ENCODE measurements at regions not wholly inside any gene's neighbourhood (a gene's known extent, or its start where the extent isn't known, plus 50 kb on each side); places are given as distances from the start of the nearest gene placed in this dataset.

DNA sequence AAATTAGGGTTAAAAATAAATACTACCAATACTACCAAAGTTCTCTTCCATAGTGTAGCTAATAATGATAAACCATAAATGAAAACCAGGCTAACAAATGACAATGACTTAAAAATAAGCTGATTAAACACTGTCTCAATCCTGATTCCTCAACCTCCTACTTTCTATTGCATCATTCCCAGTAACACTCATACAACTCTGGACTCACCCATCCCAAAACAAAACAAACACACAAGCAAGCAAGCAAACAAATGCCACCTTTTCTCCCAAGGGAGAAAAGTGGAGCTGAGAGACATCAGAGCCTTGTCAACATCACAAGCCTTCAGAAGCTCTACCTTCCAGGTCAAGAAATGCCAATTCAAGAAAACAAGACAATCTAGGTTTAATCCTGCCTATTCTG is 620.7 kb downstream of the NYAP2 start (continued):
- TF ChIP-seq, protein P1, sequence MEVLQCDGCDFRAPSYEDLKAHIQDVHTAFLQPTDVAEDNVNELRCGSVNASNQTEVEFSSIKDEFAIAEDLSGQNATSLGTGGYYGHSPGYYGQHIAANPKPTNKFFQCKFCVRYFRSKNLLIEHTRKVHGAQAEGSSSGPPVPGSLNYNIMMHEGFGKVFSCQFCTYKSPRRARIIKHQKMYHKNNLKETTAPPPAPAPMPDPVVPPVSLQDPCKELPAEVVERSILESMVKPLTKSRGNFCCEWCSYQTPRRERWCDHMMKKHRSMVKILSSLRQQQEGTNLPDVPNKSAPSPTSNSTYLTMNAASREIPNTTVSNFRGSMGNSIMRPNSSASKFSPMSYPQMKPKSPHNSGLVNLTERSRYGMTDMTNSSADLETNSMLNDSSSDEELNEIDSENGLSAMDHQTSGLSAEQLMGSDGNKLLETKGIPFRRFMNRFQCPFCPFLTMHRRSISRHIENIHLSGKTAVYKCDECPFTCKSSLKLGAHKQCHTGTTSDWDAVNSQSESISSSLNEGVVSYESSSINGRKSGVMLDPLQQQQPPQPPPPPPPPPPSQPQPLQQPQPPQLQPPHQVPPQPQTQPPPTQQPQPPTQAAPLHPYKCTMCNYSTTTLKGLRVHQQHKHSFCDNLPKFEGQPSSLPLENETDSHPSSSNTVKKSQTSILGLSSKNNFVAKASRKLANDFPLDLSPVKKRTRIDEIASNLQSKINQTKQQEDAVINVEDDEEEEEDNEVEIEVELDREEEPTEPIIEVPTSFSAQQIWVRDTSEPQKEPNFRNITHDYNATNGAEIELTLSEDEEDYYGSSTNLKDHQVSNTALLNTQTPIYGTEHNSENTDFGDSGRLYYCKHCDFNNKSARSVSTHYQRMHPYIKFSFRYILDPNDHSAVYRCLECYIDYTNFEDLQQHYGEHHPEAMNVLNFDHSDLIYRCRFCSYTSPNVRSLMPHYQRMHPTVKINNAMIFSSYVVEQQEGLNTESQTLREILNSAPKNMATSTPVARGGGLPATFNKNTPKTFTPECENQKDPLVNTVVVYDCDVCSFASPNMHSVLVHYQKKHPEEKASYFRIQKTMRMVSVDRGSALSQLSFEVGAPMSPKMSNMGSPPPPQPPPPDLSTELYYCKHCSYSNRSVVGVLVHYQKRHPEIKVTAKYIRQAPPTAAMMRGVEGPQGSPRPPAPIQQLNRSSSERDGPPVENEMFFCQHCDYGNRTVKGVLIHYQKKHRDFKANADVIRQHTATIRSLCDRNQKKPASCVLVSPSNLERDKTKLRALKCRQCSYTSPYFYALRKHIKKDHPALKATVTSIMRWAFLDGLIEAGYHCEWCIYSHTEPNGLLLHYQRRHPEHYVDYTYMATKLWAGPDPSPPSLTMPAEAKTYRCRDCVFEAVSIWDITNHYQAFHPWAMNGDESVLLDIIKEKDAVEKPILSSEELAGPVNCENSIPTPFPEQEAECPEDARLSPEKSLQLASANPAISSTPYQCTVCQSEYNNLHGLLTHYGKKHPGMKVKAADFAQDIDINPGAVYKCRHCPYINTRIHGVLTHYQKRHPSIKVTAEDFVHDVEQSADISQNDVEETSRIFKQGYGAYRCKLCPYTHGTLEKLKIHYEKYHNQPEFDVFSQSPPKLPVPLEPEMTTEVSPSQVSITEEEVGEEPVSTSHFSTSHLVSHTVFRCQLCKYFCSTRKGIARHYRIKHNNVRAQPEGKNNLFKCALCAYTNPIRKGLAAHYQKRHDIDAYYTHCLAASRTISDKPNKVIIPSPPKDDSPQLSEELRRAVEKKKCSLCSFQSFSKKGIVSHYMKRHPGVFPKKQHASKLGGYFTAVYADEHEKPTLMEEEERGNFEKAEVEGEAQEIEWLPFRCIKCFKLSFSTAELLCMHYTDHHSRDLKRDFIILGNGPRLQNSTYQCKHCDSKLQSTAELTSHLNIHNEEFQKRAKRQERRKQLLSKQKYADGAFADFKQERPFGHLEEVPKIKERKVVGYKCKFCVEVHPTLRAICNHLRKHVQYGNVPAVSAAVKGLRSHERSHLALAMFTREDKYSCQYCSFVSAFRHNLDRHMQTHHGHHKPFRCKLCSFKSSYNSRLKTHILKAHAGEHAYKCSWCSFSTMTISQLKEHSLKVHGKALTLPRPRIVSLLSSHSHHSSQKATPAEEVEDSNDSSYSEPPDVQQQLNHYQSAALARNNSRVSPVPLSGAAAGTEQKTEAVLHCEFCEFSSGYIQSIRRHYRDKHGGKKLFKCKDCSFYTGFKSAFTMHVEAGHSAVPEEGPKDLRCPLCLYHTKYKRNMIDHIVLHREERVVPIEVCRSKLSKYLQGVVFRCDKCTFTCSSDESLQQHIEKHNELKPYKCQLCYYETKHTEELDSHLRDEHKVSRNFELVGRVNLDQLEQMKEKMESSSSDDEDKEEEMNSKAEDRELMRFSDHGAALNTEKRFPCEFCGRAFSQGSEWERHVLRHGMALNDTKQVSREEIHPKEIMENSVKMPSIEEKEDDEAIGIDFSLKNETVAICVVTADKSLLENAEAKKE (CRISPR knock-in tag; IDR thresholded peaks at IDR 0.05), result no peak

DNA sequence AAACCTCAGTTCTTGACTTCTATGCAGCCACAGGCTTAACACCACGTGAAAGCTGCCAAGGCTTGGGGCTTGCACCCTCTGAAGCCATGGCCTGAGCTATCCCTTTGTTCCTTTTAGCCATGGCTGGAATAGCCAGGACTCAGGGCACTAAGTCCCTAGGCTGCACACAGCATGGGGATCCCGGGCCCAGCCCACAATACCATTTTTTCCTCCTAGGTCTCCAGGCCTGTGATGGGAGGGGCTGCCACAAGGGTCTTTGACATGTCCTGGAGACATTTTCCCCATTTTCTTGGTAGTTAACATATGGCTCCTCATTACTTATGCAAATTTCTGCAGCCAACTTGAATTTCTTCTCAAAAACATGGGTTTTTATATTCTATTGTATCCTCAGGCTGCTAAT is 619.1 kb downstream of the NYAP2 start:
- H3K4me1 ChIP-seq (ENCODE audit: insufficient read depth), result peaks cover 8% of the 10 kb centered on the region
- DNase-seq (ENCODE audit: low spot score) (no peak), ATAC-seq (no peak)
- H3K9me2 ChIP-seq (ENCODE audit: insufficient read depth), result peaks cover 14% of the 10 kb centered on the region
- H3K27ac Mint-ChIP-seq, result no peak overlapping the region
- no peaks in the 10 kb centered on the region for H3K27me3 ChIP-seq (ENCODE audit: insufficient read depth)
- peaks cover 26% of the 10 kb centered on the region for H3K9me3 Mint-ChIP-seq
- peaks cover 6% of the 10 kb centered on the region; the same call in 2 of the 3 replicates for H3K4me1 Mint-ChIP-seq
- no peak overlapping the region for H3K4me3 Mint-ChIP-seq
- no peaks in the 10 kb centered on the region; the same call in 1 of the 2 replicates for H3K36me3 ChIP-seq (ENCODE audit: insufficient read depth)
- H3K27ac ChIP-seq (ENCODE audit: low read depth), result no peak overlapping the region
- no peak overlapping the region for H2AFZ ChIP-seq
- no peaks in the 10 kb centered on the region for H4K20me1 ChIP-seq (replicated peaks; ENCODE audit: insufficient read depth)
- no peaks in the 10 kb centered on the region for H3F3A ChIP-seq (replicated peaks; ENCODE audit: low read depth)
- peaks cover 1% of the 10 kb centered on the region for H3K27me3 Mint-ChIP-seq (ENCODE audit: insufficient read depth, low read depth, poor library complexity)
- H3K4me2 ChIP-seq, result no peak overlapping the region
- no peaks in the 10 kb centered on the region for H3K79me2 ChIP-seq (replicated peaks; ENCODE audit: insufficient read depth)
- H3K4me3 ChIP-seq, result no peak overlapping the region
- H3K36me3 Mint-ChIP-seq (ENCODE audit: low read depth), result peaks cover 28% of the 10 kb centered on the region
- TF ChIP-seq NANOG (IDR thresholded peaks at IDR 0.05; ENCODE audit: borderline replicate concordance) (no peak), ZNF331 (CRISPR knock-in tag; IDR thresholded peaks at IDR 0.05; ENCODE audit: low read depth) (no peak), EZH2phosphoT487 (IDR thresholded peaks at IDR 0.05; ENCODE audit: unreplicated experiment) (no peak), CREB1 (CRISPR knock-in tag; IDR thresholded peaks at IDR 0.05; ENCODE audit: low read depth) (no peak), STAT1 (IDR thresholded peaks at IDR 0.05; ENCODE audit: unreplicated experiment) (no peak), ZNF114 (CRISPR knock-in tag; IDR thresholded peaks at IDR 0.05) (no peak)
- TF ChIP-seq, protein P1 (CRISPR knock-in tag; IDR thresholded peaks at IDR 0.05), result no peak
- TF ChIP-seq, protein P2, sequence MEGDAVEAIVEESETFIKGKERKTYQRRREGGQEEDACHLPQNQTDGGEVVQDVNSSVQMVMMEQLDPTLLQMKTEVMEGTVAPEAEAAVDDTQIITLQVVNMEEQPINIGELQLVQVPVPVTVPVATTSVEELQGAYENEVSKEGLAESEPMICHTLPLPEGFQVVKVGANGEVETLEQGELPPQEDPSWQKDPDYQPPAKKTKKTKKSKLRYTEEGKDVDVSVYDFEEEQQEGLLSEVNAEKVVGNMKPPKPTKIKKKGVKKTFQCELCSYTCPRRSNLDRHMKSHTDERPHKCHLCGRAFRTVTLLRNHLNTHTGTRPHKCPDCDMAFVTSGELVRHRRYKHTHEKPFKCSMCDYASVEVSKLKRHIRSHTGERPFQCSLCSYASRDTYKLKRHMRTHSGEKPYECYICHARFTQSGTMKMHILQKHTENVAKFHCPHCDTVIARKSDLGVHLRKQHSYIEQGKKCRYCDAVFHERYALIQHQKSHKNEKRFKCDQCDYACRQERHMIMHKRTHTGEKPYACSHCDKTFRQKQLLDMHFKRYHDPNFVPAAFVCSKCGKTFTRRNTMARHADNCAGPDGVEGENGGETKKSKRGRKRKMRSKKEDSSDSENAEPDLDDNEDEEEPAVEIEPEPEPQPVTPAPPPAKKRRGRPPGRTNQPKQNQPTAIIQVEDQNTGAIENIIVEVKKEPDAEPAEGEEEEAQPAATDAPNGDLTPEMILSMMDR (conservative IDR thresholded peaks at IDR 0.05; ENCODE audit: low read depth in 2 of 2), result no peak
